ENCODE measurements at regions not wholly inside any gene's neighbourhood (a gene's known extent, or its start where the extent isn't known, plus 50 kb on each side); places are given as distances from the start of the nearest gene placed in this dataset.
A peak's percentile ranks its signal among the peaks of the same experiment; 100 is the strongest.
"Not testable (repeated sequence)": the region's sequence is repeated elsewhere in the genome, so short reads cannot be mapped to it uniquely, and the experiment has no call there.

DNA sequence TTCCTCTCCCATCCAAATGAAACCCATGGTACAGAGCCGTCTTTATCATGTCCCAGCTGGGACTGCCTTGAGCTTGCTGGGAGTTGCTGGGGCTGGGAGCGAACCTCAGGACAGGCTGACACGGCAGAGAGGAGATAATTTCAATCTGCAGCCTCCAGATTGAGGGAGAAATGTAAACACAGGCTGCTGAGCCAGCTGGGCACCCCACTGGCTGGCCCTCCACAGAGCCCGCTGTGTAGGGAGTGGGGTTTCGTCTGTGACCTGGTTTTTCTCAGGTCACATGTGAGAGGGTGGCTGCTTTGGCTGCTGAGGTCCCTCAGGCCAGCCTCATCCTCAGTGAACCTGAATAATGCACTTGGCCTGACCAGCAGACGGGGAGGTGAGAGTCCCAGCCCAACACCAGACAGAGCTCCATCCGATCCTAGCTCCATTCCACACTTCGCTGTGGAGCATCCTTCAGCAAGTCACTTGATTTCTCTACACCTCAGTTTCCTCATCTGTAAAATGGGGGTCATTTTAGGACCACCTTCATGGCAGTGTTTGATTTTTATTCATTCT, 121.6 kb upstream of the MRPS22 start:
- Histone ChIP-seq H3K27ac (ENCODE audit: low read depth in 1 of 2, low read length in 1 of 2) (no peak overlapping the region), H3K4me3 (ENCODE audit: low read length in 2 of 2) (no peak overlapping the region), H3K9me3 (ENCODE audit: control insufficient read depth in 2 of 2, insufficient read depth in 1 of 2, low read length in 1 of 2) (no peaks in the 10 kb centered on the region), H3K36me3 (ENCODE audit: control insufficient read depth in 2 of 2, insufficient read depth in 2 of 2, low read length in 1 of 2) (no peaks in the 10 kb centered on the region), H3K4me1 (ENCODE audit: control insufficient read depth in 2 of 2, insufficient read depth in 2 of 2, low read length in 2 of 2) (no peaks in the 10 kb centered on the region), H3K27me3 (ENCODE audit: control insufficient read depth in 2 of 2, insufficient read depth in 1 of 2, low read length in 1 of 2) (no peaks in the 10 kb centered on the region)
- no peak for DNase-seq (ENCODE audit: low read depth in 6 of 9, low spot score in 9 of 9)
- 87% methylated on average over 8 of the region's 8 CpGs for WGBS

DNA sequence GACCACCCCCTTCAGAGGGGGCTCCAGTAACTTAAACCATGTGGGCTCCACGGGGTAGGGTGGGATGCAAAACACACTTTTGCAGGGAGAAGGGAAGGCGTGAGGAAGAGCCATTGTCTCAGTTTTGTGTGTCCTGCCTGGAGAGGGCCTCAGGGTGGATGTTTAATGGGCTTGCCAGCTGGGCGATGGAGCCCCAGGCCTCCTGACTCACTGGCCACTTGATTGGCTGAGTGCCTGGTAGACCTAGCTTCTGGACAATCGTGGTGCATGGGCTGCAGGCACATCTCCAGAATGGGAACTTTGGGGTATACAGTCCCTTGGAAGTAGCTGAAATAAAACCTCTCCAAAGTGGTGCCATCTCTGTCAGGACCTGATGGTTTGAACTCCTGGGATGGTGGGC, 118.3 kb upstream of the MRPS22 start:
- H3K4me3 ChIP-seq (ENCODE audit: low read length in 2 of 2) = no peak overlapping the region
- WGBS = 89% methylated on average over 4 of the region's 4 CpGs
- no peak for DNase-seq (ENCODE audit: low read depth in 6 of 9, low spot score in 9 of 9)
- no peaks in the 10 kb centered on the region for H3K36me3 ChIP-seq (ENCODE audit: control insufficient read depth in 2 of 2, insufficient read depth in 2 of 2, low read length in 1 of 2)
- H3K9me3 ChIP-seq (ENCODE audit: control insufficient read depth in 2 of 2, insufficient read depth in 1 of 2, low read length in 1 of 2) = no peaks in the 10 kb centered on the region
- peaks cover 0 to 2% of the 10 kb centered on the region in 2 donors for H3K4me1 ChIP-seq (ENCODE audit: control insufficient read depth in 2 of 2, insufficient read depth in 2 of 2, low read length in 2 of 2)
- no peaks in the 10 kb centered on the region for H3K27me3 ChIP-seq (ENCODE audit: control insufficient read depth in 2 of 2, insufficient read depth in 1 of 2, low read length in 1 of 2)
- no peak overlapping the region for H3K27ac ChIP-seq (ENCODE audit: low read depth in 1 of 2, low read length in 1 of 2)

- Histone ChIP-seq H3K9me3 (ENCODE audit: control insufficient read depth in 2 of 2, insufficient read depth in 1 of 2, low read length in 1 of 2) (no peaks in the 10 kb centered on the region), H3K4me1 (ENCODE audit: control insufficient read depth in 2 of 2, insufficient read depth in 2 of 2, low read length in 2 of 2) (peaks cover 0 to 2% of the 10 kb centered on the region in 2 donors)
- 87% methylated on average over 3 of the region's 3 CpGs for WGBS
Measured at GRCh38 chr3:139226731-139227130, 117.1 kb upstream of the MRPS22 start.

GRCh38 chr3:139227165-139227564, 116.7 kb upstream of the MRPS22 start:
- 89% methylated on average over 1 of the region's 1 CpG for WGBS
- no peaks in the 10 kb centered on the region for H3K36me3 ChIP-seq (ENCODE audit: control insufficient read depth in 2 of 2, insufficient read depth in 2 of 2, low read length in 1 of 2)
- no peak overlapping the region for H3K27ac ChIP-seq (ENCODE audit: low read depth in 1 of 2, low read length in 1 of 2)
- H3K4me3 ChIP-seq (ENCODE audit: low read length in 2 of 2) = no peak overlapping the region
- peaks cover 0 to 2% of the 10 kb centered on the region in 2 donors for H3K4me1 ChIP-seq (ENCODE audit: control insufficient read depth in 2 of 2, insufficient read depth in 2 of 2, low read length in 2 of 2)
- no peaks in the 10 kb centered on the region for H3K9me3 ChIP-seq (ENCODE audit: control insufficient read depth in 2 of 2, insufficient read depth in 1 of 2, low read length in 1 of 2)
- DNase-seq (ENCODE audit: low read depth in 6 of 9, low spot score in 9 of 9) = peak in 1 of 9 donors; percentile 8
- H3K27me3 ChIP-seq (ENCODE audit: control insufficient read depth in 2 of 2, insufficient read depth in 1 of 2, low read length in 1 of 2) = no peaks in the 10 kb centered on the region

More at GRCh38 chr3:139226731-139227130, 117.1 kb upstream of the MRPS22 start:
- Histone ChIP-seq H3K27me3 (ENCODE audit: control insufficient read depth in 2 of 2, insufficient read depth in 1 of 2, low read length in 1 of 2) (no peaks in the 10 kb centered on the region), H3K4me3 (ENCODE audit: low read length in 2 of 2) (no peak overlapping the region), H3K27ac (ENCODE audit: low read depth in 1 of 2, low read length in 1 of 2) (peak overlapping the region in 1 of 2 donors; percentile 8), H3K36me3 (ENCODE audit: control insufficient read depth in 2 of 2, insufficient read depth in 2 of 2, low read length in 1 of 2) (no peaks in the 10 kb centered on the region)
- no peak for DNase-seq (ENCODE audit: low read depth in 6 of 9, low spot score in 9 of 9)

GRCh38 chr3:139227827-139228226, 116.0 kb upstream of the MRPS22 start:
- no peaks in the 10 kb centered on the region for H3K9me3 ChIP-seq (ENCODE audit: control insufficient read depth in 2 of 2, insufficient read depth in 1 of 2, low read length in 1 of 2)
- peaks cover 0 to 2% of the 10 kb centered on the region in 2 donors for H3K4me1 ChIP-seq (ENCODE audit: control insufficient read depth in 2 of 2, insufficient read depth in 2 of 2, low read length in 2 of 2)
- no peak overlapping the region for H3K4me3 ChIP-seq (ENCODE audit: low read length in 2 of 2)
- H3K27me3 ChIP-seq (ENCODE audit: control insufficient read depth in 2 of 2, insufficient read depth in 1 of 2, low read length in 1 of 2) = no peaks in the 10 kb centered on the region
- H3K36me3 ChIP-seq (ENCODE audit: control insufficient read depth in 2 of 2, insufficient read depth in 2 of 2, low read length in 1 of 2) = no peaks in the 10 kb centered on the region
- no peak overlapping the region for H3K27ac ChIP-seq (ENCODE audit: low read depth in 1 of 2, low read length in 1 of 2)
- 94% methylated on average over 4 of the region's 4 CpGs for WGBS
- no peak for DNase-seq (ENCODE audit: low read depth in 6 of 9, low spot score in 9 of 9)

DNA sequence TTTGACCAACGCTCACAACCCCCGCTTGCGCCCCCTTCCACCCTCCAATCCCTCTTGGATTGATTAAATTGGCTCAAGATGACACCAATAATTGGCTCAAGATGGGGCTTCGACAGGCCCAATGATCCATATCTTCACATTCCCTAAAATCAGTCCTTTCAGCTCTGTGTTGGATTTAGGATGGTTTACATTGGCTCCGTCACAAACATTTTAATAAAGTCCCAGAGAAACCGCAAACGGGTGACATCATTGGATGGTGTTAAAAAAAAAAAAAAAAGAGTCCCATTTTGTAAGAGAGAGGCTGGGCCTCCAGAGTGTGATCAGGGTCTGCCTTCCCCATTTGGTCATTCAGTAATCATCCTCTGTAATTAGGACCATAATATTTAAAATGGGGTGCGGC, 113.4 kb upstream of the MRPS22 start:
- H3K27ac ChIP-seq (ENCODE audit: low read depth in 1 of 2, low read length in 1 of 2) = no peak overlapping the region
- H3K4me3 ChIP-seq (ENCODE audit: low read length in 2 of 2) = no peak overlapping the region
- H3K27me3 ChIP-seq (ENCODE audit: control insufficient read depth in 2 of 2, insufficient read depth in 1 of 2, low read length in 1 of 2) = no peaks in the 10 kb centered on the region
- H3K9me3 ChIP-seq (ENCODE audit: control insufficient read depth in 2 of 2, insufficient read depth in 1 of 2, low read length in 1 of 2) = no peaks in the 10 kb centered on the region
- H3K36me3 ChIP-seq (ENCODE audit: control insufficient read depth in 2 of 2, insufficient read depth in 2 of 2, low read length in 1 of 2) = no peaks in the 10 kb centered on the region
- H3K4me1 ChIP-seq (ENCODE audit: control insufficient read depth in 2 of 2, insufficient read depth in 2 of 2, low read length in 2 of 2) = peaks cover 0 to 2% of the 10 kb centered on the region in 2 donors
- DNase-seq (ENCODE audit: low read depth in 6 of 9, low spot score in 9 of 9) = no peak
- 96% methylated on average over 8 of the region's 8 CpGs for WGBS

GRCh38 chr3:139231555-139232281, 112.1 kb upstream of the MRPS22 start:
- WGBS = 68% methylated on average over 5 of the region's 5 CpGs
- no peaks in the 10 kb centered on the region for H3K9me3 ChIP-seq (ENCODE audit: control insufficient read depth in 2 of 2, insufficient read depth in 1 of 2, low read length in 1 of 2)
- no peak for DNase-seq (ENCODE audit: low read depth in 6 of 9, low spot score in 9 of 9)
- H3K4me1 ChIP-seq (ENCODE audit: control insufficient read depth in 2 of 2, insufficient read depth in 2 of 2, low read length in 2 of 2) = peaks cover 0 to 2% of the 10 kb centered on the region in 2 donors
- no peaks in the 10 kb centered on the region for H3K27me3 ChIP-seq (ENCODE audit: control insufficient read depth in 2 of 2, insufficient read depth in 1 of 2, low read length in 1 of 2)
- H3K27ac ChIP-seq (ENCODE audit: low read depth in 1 of 2, low read length in 1 of 2) = no peak overlapping the region
- no peaks in the 10 kb centered on the region for H3K36me3 ChIP-seq (ENCODE audit: control insufficient read depth in 2 of 2, insufficient read depth in 2 of 2, low read length in 1 of 2)
- no peak overlapping the region for H3K4me3 ChIP-seq (ENCODE audit: low read length in 2 of 2)

- not testable (repeated sequence) for H3K4me3 ChIP-seq (ENCODE audit: low read length in 2 of 2); H3K36me3 ChIP-seq (ENCODE audit: control insufficient read depth in 2 of 2, insufficient read depth in 2 of 2, low read length in 1 of 2); DNase-seq (ENCODE audit: low read depth in 6 of 9, low spot score in 9 of 9); H3K9me3 ChIP-seq (ENCODE audit: control insufficient read depth in 2 of 2, insufficient read depth in 1 of 2, low read length in 1 of 2); H3K4me1 ChIP-seq (ENCODE audit: control insufficient read depth in 2 of 2, insufficient read depth in 2 of 2, low read length in 2 of 2); H3K27ac ChIP-seq (ENCODE audit: low read depth in 1 of 2, low read length in 1 of 2); H3K27me3 ChIP-seq (ENCODE audit: control insufficient read depth in 2 of 2, insufficient read depth in 1 of 2, low read length in 1 of 2)
- WGBS = 94% methylated on average over 3 of the region's 3 CpGs
Measured at GRCh38 chr3:139232341-139232740, 111.5 kb upstream of the MRPS22 start.

DNA sequence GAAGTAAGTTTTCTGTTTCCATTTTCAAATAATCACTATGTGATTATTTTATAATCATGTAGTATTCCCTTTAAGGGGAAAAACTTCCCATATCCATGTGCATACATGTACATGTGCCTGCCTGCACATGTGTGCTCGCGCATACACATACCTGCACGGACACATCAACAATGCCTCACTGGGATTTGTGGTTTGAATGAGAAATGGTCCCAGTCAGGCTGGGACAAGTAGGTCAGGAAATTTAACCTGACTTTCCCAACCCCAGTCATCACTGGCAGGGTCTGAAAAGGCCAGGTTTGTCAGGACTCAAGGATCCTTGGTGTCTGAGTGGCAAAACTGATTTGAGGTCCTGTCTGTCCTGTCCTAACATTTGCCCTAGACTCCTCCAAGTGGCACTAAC, 109.3 kb upstream of the MRPS22 start:
- Histone ChIP-seq H3K36me3 (ENCODE audit: control insufficient read depth in 2 of 2, insufficient read depth in 2 of 2, low read length in 1 of 2) (no peaks in the 10 kb centered on the region), H3K4me1 (ENCODE audit: control insufficient read depth in 2 of 2, insufficient read depth in 2 of 2, low read length in 2 of 2) (no peaks in the 10 kb centered on the region), H3K9me3 (ENCODE audit: control insufficient read depth in 2 of 2, insufficient read depth in 1 of 2, low read length in 1 of 2) (no peaks in the 10 kb centered on the region), H3K4me3 (ENCODE audit: low read length in 2 of 2) (no peak overlapping the region), H3K27me3 (ENCODE audit: control insufficient read depth in 2 of 2, insufficient read depth in 1 of 2, low read length in 1 of 2) (peaks cover 0 to 3% of the 10 kb centered on the region in 2 donors), H3K27ac (ENCODE audit: low read depth in 1 of 2, low read length in 1 of 2) (no peak overlapping the region)
- DNase-seq (ENCODE audit: low read depth in 6 of 9, low spot score in 9 of 9) = no peak
- WGBS = 80% methylated on average over 3 of the region's 3 CpGs
